HCT116 (cell line): ENCODE measurements at regions not wholly inside any gene's neighbourhood (a gene's known extent, or its start where the extent isn't known, plus 50 kb on each side); places are given as distances from the start of the nearest gene placed in this dataset.

Experiments used
- ATAC-seq: fragments of 200-7000 bp; cut with Tn5 transposase; 2 replicates; pipeline ENCODE4 v1.9.1; 2020; ENCODE audit warnings: mild to moderate bottlenecking, moderate library complexity
- BruUV-seq: library from RNA; stranded (reverse); fragments of 400-500 nt; replicated peaks from 2 replicates; lab custom pipeline; 2021; lab: Mats Ljungman, UMichigan
- CTCF ChIA-PET: fragments of 300-600 bp; sonication (Branson Sonifier 250); formaldehyde crosslinking; loops from one replicate; lab custom pipeline; 2021; ENCODE audit warnings: antibody characterized with exemption; lab: Charles Lee
- POLR2A ChIA-PET: fragments of 300-600, 350-600 bp; sonication (Branson Sonifier 250); formaldehyde crosslinking; loops from one replicate; lab custom pipeline; 2021; ENCODE audit warnings: antibody characterized with exemption; lab: Charles Lee
- RAD21 ChIA-PET, 2 experiments: fragments of 300-600 bp; sonication (Branson Sonifier 250); formaldehyde crosslinking; loops; one replicate each; lab custom pipeline; 2023; ENCODE audit warnings: low total read pairs in 2 of 2; ENCODE audit not compliant: uncharacterized antibody in 2 of 2, unreplicated experiment in 2 of 2, low non-redundant PET in 1 of 2; lab: Charles Lee
- DNase-seq: peaks from one replicate; pipeline ENCODE4 v3.0.0-alpha.2; 2010; ENCODE audit warnings: low read depth, low spot score
- H2AFZ ChIP-seq: fragments of 200-600 bp; shearing (Covaris generic), sonication (generic); 2 replicates; pipeline ENCODE4 v1.6.1; 2017; ENCODE audit warnings: low read depth, mixed run types, mixed read lengths, antibody characterized with exemption, low read length; ENCODE audit not compliant: poor library complexity, severe bottlenecking
- H3K27ac ChIP-seq: 2 replicates; pipeline ENCODE4 v1.5.1; 2012; ENCODE audit warnings: low read depth, low read length
- H3K27me3 ChIP-seq: fragments of 200-600 bp; sonication (generic); 2 replicates; pipeline ENCODE4 v1.6.1; 2016; ENCODE audit warnings: mixed run types, low read length, mixed read lengths; ENCODE audit not compliant: insufficient read depth
- H3K36me3 ChIP-seq, 2 experiments: fragments of 200-500 bp in 1 of 2; fragments of 200-600 bp in 1 of 2; sonication (Bioruptor generic) in 1 of 2; sonication (generic) in 1 of 2; 2 replicates each; pipeline versions ENCODE4 v1.5.1 to v1.6.1; 2014 to 2016; ENCODE audit warnings: low read length in 2 of 2, inconsistent platforms in 1 of 2, mixed read lengths in 1 of 2, mixed run types in 1 of 2; ENCODE audit not compliant: insufficient read depth in 2 of 2, control insufficient read depth in 1 of 2
- H3K4me1 ChIP-seq, 2 experiments: fragments of 200-600 bp in 1 of 2; sonication (generic) in 1 of 2; 2 replicates each; pipeline versions ENCODE4 v1.5.1 to v1.6.1; 2012 to 2017; ENCODE audit warnings: low read length in 2 of 2, inconsistent platforms in 1 of 2, mild to moderate bottlenecking in 1 of 2, mixed read lengths in 1 of 2, mixed run types in 1 of 2, moderate library complexity in 1 of 2; ENCODE audit not compliant: insufficient read depth in 2 of 2, control insufficient read depth in 1 of 2
- H3K4me2 ChIP-seq: fragments of 200-600 bp; sonication (generic); 2 replicates; pipeline ENCODE4 v1.6.1; 2017; ENCODE audit warnings: mixed run types, low read length, mixed read lengths
- H3K4me3 ChIP-seq, 2 experiments: fragments of 200-600 bp in 1 of 2; sonication (generic) in 1 of 2; replicated peaks in 1 of 2; 2 replicates each; pipeline ENCODE4 v1.5.1; 2011 to 2016; ENCODE audit warnings: low read length in 2 of 2, control low read depth in 1 of 2, low read depth in 1 of 2, mild to moderate bottlenecking in 1 of 2, mixed read lengths in 1 of 2, mixed run types in 1 of 2
- H3K79me2 ChIP-seq: fragments of 200-600 bp; sonication (generic); 2 replicates; pipeline ENCODE4 v1.6.1; 2017; ENCODE audit warnings: mild to moderate bottlenecking, mixed run types, low read length, moderate library complexity, mixed read lengths; ENCODE audit not compliant: insufficient read depth
- H3K9ac ChIP-seq: fragments of 200-600 bp; sonication (generic); 2 replicates; pipeline ENCODE4 v1.6.1; 2016; ENCODE audit warnings: low read length, mixed read lengths
- H3K9me2 ChIP-seq: fragments of 200-600 bp; sonication (generic), shearing (Covaris generic); 2 replicates; pipeline ENCODE4 v1.6.1; 2017; ENCODE audit warnings: mixed run types, mild to moderate bottlenecking, moderate library complexity; ENCODE audit not compliant: insufficient read depth
- H3K9me3 ChIP-seq, 2 experiments: fragments of 200-500 bp in 1 of 2; fragments of 200-600 bp in 1 of 2; sonication (Bioruptor generic) in 1 of 2; sonication (generic) in 1 of 2; 2 replicates each; pipeline ENCODE4 v1.6.1; 2014 to 2017; ENCODE audit warnings: low read length in 2 of 2, mixed read lengths in 2 of 2, inconsistent platforms in 1 of 2, low read depth in 1 of 2, mild to moderate bottlenecking in 1 of 2, mixed run types in 1 of 2, moderate library complexity in 1 of 2; ENCODE audit not compliant: control insufficient read depth in 1 of 2, insufficient read depth in 1 of 2
- H4K20me1 ChIP-seq: fragments of 200-600 bp; sonication (generic), shearing (Covaris generic); 2 replicates; pipeline ENCODE4 v1.6.1; 2017; ENCODE audit warnings: mixed run types, mild to moderate bottlenecking, moderate library complexity; ENCODE audit not compliant: insufficient read depth
- CBX3 ChIP-seq: IDR thresholded peaks from 2 replicates; pipeline ENCODE4 v1.6.1; 2012; ENCODE audit warnings: low read depth
- CEBPB ChIP-seq: IDR thresholded peaks from 2 replicates; pipeline ENCODE4 v1.6.1; 2012; ENCODE audit warnings: low read depth
- CTCF ChIP-seq, 3 experiments: fragments of 200-600 bp in 1 of 3; sonication (generic) in 1 of 3; IDR thresholded peaks in 2 of 3; conservative IDR thresholded peaks in 1 of 3; 2 replicates each; pipeline ENCODE4 v1.5.1; 2012 to 2017; ENCODE audit warnings: low read depth in 2 of 3, low read length in 2 of 3, antibody characterized with exemption in 1 of 3, borderline replicate concordance in 1 of 3, control low read depth in 1 of 3, mild to moderate bottlenecking in 1 of 3, mixed read lengths in 1 of 3, mixed run types in 1 of 3, moderate library complexity in 1 of 3; ENCODE audit not compliant: insufficient read depth in 1 of 3
- EGR1 ChIP-seq: IDR thresholded peaks from 2 replicates; pipeline ENCODE4 v1.6.1; 2012; ENCODE audit warnings: low read depth
- ELF1 ChIP-seq: IDR thresholded peaks from 2 replicates; pipeline ENCODE4 v1.6.1; 2012; ENCODE audit warnings: low read depth, borderline replicate concordance
- EZH2 ChIP-seq: fragments of 200-600 bp; sonication (generic); IDR thresholded peaks from 2 replicates; pipeline ENCODE4 v1.6.1; 2017; ENCODE audit warnings: antibody characterized with exemption, mixed run types
- EZH2phosphoT487 ChIP-seq: fragments of 200-600 bp; IDR thresholded peaks from 2 replicates; pipeline ENCODE4 v1.6.1; 2018; ENCODE audit warnings: antibody characterized with exemption, borderline replicate concordance
- FOSL1 ChIP-seq: IDR thresholded peaks from 2 replicates; pipeline ENCODE4 v1.6.1; 2012; ENCODE audit warnings: low read depth
- JUND ChIP-seq: IDR thresholded peaks from 2 replicates; pipeline ENCODE4 v1.6.1; 2012
- POLR2A ChIP-seq: IDR thresholded peaks from 2 replicates; pipeline ENCODE4 v1.7.0; 2011; ENCODE audit warnings: borderline replicate concordance; ENCODE audit not compliant: insufficient read depth, insufficient read length; ENCODE audit errors: extremely low read depth
- RAD21 ChIP-seq: IDR thresholded peaks from 2 replicates; pipeline ENCODE4 v1.6.1; 2012; ENCODE audit warnings: low read depth, mild to moderate bottlenecking
- SIN3A ChIP-seq: IDR thresholded peaks from 2 replicates; pipeline ENCODE4 v1.6.1; 2012; ENCODE audit warnings: low read depth
- SP1 ChIP-seq: IDR thresholded peaks from 2 replicates; pipeline ENCODE4 v1.6.1; 2012; ENCODE audit warnings: low read depth
- SRF ChIP-seq: IDR thresholded peaks from 2 replicates; pipeline ENCODE4 v1.6.1; 2012; ENCODE audit warnings: low read depth
- TCF7L2 ChIP-seq: IDR thresholded peaks from 2 replicates; pipeline ENCODE4 v1.7.0; 2011; ENCODE audit warnings: borderline replicate concordance, inconsistent platforms; ENCODE audit not compliant: insufficient read depth, insufficient read length; ENCODE audit errors: extremely low read depth
- ZBTB33 ChIP-seq: IDR thresholded peaks from 2 replicates; pipeline ENCODE4 v1.6.1; 2011; ENCODE audit warnings: mild to moderate bottlenecking, low read length, moderate library complexity; ENCODE audit not compliant: insufficient replicate concordance; ENCODE audit errors: extremely low read depth
- ZFX ChIP-seq: fragments of 450-650 bp; IDR thresholded peaks from 2 replicates; pipeline ENCODE4 v1.6.1; 2017
- intact Hi-C: fragments of 100-400 bp; cut with micrococcal nuclease; formaldehyde crosslinking; loops from 2 replicates; pipeline ENCODE4 v1.10.0; 2022

DNA sequence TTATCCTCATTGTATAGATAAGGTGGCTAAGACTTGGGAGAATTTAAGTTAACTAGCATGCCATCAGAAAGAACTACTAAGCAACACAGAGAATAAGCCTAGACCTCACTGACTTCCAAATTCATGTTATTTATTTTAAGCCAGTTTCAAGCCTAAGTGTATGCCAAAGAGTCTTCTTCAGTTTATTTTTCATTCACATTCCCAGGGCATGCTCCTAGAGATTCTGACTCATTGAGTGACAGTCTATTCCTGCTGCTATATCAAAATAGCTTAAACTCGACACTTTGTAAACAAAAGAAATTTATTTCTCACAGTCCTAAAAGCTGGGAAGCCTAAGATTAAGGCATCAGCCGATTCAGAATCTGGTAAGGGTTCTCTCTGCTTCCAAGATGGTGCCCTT, 467.1 kb downstream of the MBD2 start:
- RAD21 ChIA-PET: no interaction called here
- H3K27ac ChIP-seq: no peak overlapping the region
- no peak for ATAC-seq

More for the DNA sequence above, 467.1 kb downstream of the MBD2 start:
- no peak overlapping the region for H3K4me3 ChIP-seq
- TF ChIP-seq RAD21: no peak
- TF ChIP-seq ZBTB33: no peak
- no peak for TF ChIP-seq CEBPB
- no peak for TF ChIP-seq SIN3A
- TF ChIP-seq JUND: no peak
- TF ChIP-seq EZH2phosphoT487: no peak
- TF ChIP-seq EZH2: no peak
- no peak for TF ChIP-seq SRF
- TF ChIP-seq ELF1: no peak
- no peak for TF ChIP-seq SP1
- TF ChIP-seq CBX3: no peak
- TF ChIP-seq TCF7L2: no peak
- no peak for TF ChIP-seq FOSL1
- no peak for TF ChIP-seq EGR1
- TF ChIP-seq CTCF (IDR thresholded peaks at IDR 0.05 in 2 of 3, conservative IDR thresholded peaks at IDR 0.05 in 1 of 3; ENCODE audit: borderline replicate concordance in 1 of 3, insufficient read depth in 1 of 3, low read depth in 2 of 3, low read length in 2 of 3): no peak
- TF ChIP-seq ZFX: no peak
- no peak for TF ChIP-seq POLR2A
- TF ChIP-seq, all 23 proteins: peak for 0
- H3K27me3 ChIP-seq: no peaks in the 10 kb centered on the region
- no peaks in the 10 kb centered on the region for H3K36me3 ChIP-seq
- H3K4me2 ChIP-seq: no peak overlapping the region
- CTCF ChIA-PET: no interaction called here
- H3K9ac ChIP-seq: no peak overlapping the region
- DNase-seq: no peak
- intact Hi-C loops: no loop called here
- H3K4me1 ChIP-seq: no peaks in the 10 kb centered on the region
- H3K9me2 ChIP-seq: no peaks in the 10 kb centered on the region
- POLR2A ChIA-PET: no interaction called here
- H3K9me3 ChIP-seq: no peaks in the 10 kb centered on the region; a peak in 1 of 4 replicates
- BruUV-seq: no TSS peak
- H4K20me1 ChIP-seq: no peaks in the 10 kb centered on the region
- H3K79me2 ChIP-seq: no peaks in the 10 kb centered on the region
- H2AFZ ChIP-seq: no peak overlapping the region
